ENCODE measurements at regions not wholly inside any gene's neighbourhood (a gene's known extent, or its start where the extent isn't known, plus 50 kb on each side); places are given as distances from the start of the nearest gene placed in this dataset.

DNA sequence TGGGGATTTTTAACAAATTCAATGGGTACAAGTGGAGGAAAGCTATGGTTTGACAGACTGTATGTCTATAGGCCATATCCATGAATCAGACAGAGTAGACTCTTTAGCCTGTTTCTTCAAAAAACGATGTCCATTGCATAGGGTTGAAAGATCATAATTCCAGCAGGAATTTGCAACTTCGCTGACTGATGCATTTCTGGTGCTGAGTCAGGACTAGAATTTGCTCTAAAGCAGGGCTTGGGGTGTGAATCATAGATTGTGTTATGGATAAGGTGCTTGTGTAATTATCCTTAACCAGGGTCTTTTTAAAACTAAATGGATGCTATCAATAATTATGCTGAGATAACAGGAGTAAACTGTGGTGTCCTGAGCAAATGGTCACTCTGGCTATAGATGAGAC lies 200.4 kb upstream of the TBC1D5 start:
- no peak for DNase-seq
- no peaks in the 10 kb centered on the region for H3K9me3 Mint-ChIP-seq
- no peak overlapping the region for H3K9ac ChIP-seq (ENCODE audit: extremely low read depth, low read length, poor library complexity, severe bottlenecking)
- peaks cover 7% of the 10 kb centered on the region for H3K4me1 ChIP-seq (ENCODE audit: control insufficient read depth, insufficient read depth, low read length)
- no peaks in the 10 kb centered on the region for H3K27me3 Mint-ChIP-seq (ENCODE audit: insufficient read depth)
- H3K27me3 ChIP-seq (ENCODE audit: control insufficient read depth, insufficient read depth, low read length, poor library complexity, severe bottlenecking), result no peaks in the 10 kb centered on the region
- H3K4me3 ChIP-seq (ENCODE audit: low read length), result no peak overlapping the region
- H3K27ac ChIP-seq (ENCODE audit: low read depth, low read length), result no peak overlapping the region
- WGBS, 2 experiments (ENCODE audit: insufficient coverage in 1 of 2, insufficient read length in 1 of 2), result 94 to 100% methylated on average over 2 of the region's 2 CpGs
- H3K36me3 ChIP-seq (ENCODE audit: control insufficient read depth, insufficient read depth, low read length), result no peaks in the 10 kb centered on the region
- TF ChIP-seq CTCF (conservative IDR thresholded peaks at IDR 0.05), result no peak
- H3K4me1 Mint-ChIP-seq, result peaks cover 41% of the 10 kb centered on the region
- no peaks in the 10 kb centered on the region for H3K9me3 ChIP-seq (ENCODE audit: control insufficient read depth, low read length)
- H3K27ac Mint-ChIP-seq, result peak overlapping the region; percentile 11
- peaks cover 2% of the 10 kb centered on the region for H3K36me3 Mint-ChIP-seq (ENCODE audit: low read depth)
- H3K4me3 Mint-ChIP-seq, result no peak overlapping the region

GRCh38 chr3:17941766-17942165 lies 199.3 kb upstream of the TBC1D5 start:
- Mint-ChIP-seq H3K4me3 (no peak overlapping the region), H3K4me1 (peaks cover 48% of the 10 kb centered on the region), H3K27me3 (ENCODE audit: insufficient read depth) (no peaks in the 10 kb centered on the region), H3K36me3 (ENCODE audit: low read depth) (peaks cover 2% of the 10 kb centered on the region), H3K27ac (no peak overlapping the region), H3K9me3 (no peaks in the 10 kb centered on the region)
- Histone ChIP-seq H3K36me3 (ENCODE audit: control insufficient read depth, insufficient read depth, low read length) (no peaks in the 10 kb centered on the region), H3K9me3 (ENCODE audit: control insufficient read depth, low read length) (no peaks in the 10 kb centered on the region), H3K4me3 (ENCODE audit: low read length) (no peak overlapping the region), H3K27ac (ENCODE audit: low read depth, low read length) (no peak overlapping the region), H3K4me1 (ENCODE audit: control insufficient read depth, insufficient read depth, low read length) (peaks cover 11% of the 10 kb centered on the region), H3K27me3 (ENCODE audit: control insufficient read depth, insufficient read depth, low read length, poor library complexity, severe bottlenecking) (no peaks in the 10 kb centered on the region), H3K9ac (ENCODE audit: extremely low read depth, low read length, poor library complexity, severe bottlenecking) (no peak overlapping the region)
- TF ChIP-seq CTCF (conservative IDR thresholded peaks at IDR 0.05), result no peak
- DNase-seq, result no peak

DNA sequence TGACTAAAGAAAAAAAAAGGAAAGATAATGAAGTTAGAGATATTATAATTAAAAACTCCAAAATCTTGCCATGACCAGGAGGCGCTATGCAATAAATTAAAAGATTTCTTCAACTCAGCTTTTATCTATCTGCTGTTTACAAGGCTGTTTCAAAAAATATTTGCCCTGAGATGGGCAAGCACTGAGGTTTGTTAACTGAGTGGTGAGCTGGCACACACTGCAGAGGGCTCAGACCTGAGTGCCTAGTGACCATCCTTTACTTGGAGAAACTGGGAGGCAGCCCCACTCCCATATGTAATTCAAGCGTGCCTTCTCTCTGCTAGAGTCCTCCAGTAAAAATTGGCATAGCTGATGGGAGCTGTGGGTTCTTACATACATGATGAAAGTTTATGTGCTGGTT lies 198.7 kb upstream of the TBC1D5 start:
- H3K27me3 Mint-ChIP-seq (ENCODE audit: insufficient read depth), result no peaks in the 10 kb centered on the region
- H3K27ac ChIP-seq (ENCODE audit: low read depth, low read length), result no peak overlapping the region

More for the DNA sequence above, 198.7 kb upstream of the TBC1D5 start:
- peaks cover 43% of the 10 kb centered on the region for H3K4me1 Mint-ChIP-seq
- 100% methylated on average over 2 of the region's 2 CpGs; no CpG with 5 or more reads in 1 of the 2 experiments for WGBS, 2 experiments (ENCODE audit: insufficient coverage in 1 of 2, insufficient read length in 1 of 2)
- H3K4me1 ChIP-seq (ENCODE audit: control insufficient read depth, insufficient read depth, low read length), result peaks cover 11% of the 10 kb centered on the region
- H3K36me3 ChIP-seq (ENCODE audit: control insufficient read depth, insufficient read depth, low read length), result no peaks in the 10 kb centered on the region
- no peaks in the 10 kb centered on the region for H3K9me3 Mint-ChIP-seq
- H3K9me3 ChIP-seq (ENCODE audit: control insufficient read depth, low read length), result no peaks in the 10 kb centered on the region
- H3K27me3 ChIP-seq (ENCODE audit: control insufficient read depth, insufficient read depth, low read length, poor library complexity, severe bottlenecking), result no peaks in the 10 kb centered on the region
- no peak for DNase-seq
- H3K4me3 Mint-ChIP-seq, result no peak overlapping the region
- TF ChIP-seq CTCF (conservative IDR thresholded peaks at IDR 0.05), result no peak
- H3K36me3 Mint-ChIP-seq (ENCODE audit: low read depth), result peaks cover 2% of the 10 kb centered on the region
- H3K9ac ChIP-seq (ENCODE audit: extremely low read depth, low read length, poor library complexity, severe bottlenecking), result no peak overlapping the region
- H3K4me3 ChIP-seq (ENCODE audit: low read length), result no peak overlapping the region
- no peak overlapping the region for H3K27ac Mint-ChIP-seq

Measured in endodermal cell (in vitro differentiated cells).